ENCODE measurements at regions not wholly inside any gene's neighbourhood (a gene's known extent, or its start where the extent isn't known, plus 50 kb on each side); places are given as distances from the start of the nearest gene placed in this dataset.

DNA sequence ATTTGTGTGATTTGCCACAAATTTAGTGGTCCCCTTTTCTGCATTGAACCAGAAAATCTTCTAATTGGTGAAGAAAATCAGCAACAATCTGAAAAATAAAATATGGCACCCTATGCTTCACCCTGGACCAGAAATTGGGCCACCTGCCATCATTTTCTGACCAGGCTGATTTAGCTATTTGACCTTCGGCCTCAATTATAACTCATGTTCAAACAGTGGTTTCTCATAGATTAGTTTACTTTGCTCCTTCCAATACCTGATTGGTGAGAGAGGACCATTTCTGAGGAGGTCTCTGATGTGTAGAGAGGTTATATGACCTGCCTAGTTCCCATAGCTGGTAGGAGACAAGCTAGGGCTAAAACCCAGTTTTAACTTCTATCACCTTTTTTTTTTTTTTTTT, 59.0 kb downstream of the PTTG1 start:
- H3K4me1 Mint-ChIP-seq = peaks cover 67% of the 10 kb centered on the region
- no peak for ATAC-seq
- H3K27me3 Mint-ChIP-seq (ENCODE audit: low read depth) = no peaks in the 10 kb centered on the region
- POLR2A ChIA-PET = no interaction called here
- no peaks in the 10 kb centered on the region for H3K36me3 Mint-ChIP-seq
- H3K4me3 Mint-ChIP-seq = no peak overlapping the region
- DNase-seq (ENCODE audit: low spot score) = no peak
- CTCF ChIA-PET = no interaction called here
- H3K9me3 Mint-ChIP-seq = no peaks in the 10 kb centered on the region
- no peak for TF ChIP-seq MYBL2 (CRISPR knock-in tag; IDR thresholded peaks at IDR 0.05)
- no peak for TF ChIP-seq FOXK1 (CRISPR knock-in tag; IDR thresholded peaks at IDR 0.05)
- TF ChIP-seq, protein P1, sequence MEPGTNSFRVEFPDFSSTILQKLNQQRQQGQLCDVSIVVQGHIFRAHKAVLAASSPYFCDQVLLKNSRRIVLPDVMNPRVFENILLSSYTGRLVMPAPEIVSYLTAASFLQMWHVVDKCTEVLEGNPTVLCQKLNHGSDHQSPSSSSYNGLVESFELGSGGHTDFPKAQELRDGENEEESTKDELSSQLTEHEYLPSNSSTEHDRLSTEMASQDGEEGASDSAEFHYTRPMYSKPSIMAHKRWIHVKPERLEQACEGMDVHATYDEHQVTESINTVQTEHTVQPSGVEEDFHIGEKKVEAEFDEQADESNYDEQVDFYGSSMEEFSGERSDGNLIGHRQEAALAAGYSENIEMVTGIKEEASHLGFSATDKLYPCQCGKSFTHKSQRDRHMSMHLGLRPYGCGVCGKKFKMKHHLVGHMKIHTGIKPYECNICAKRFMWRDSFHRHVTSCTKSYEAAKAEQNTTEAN (CRISPR knock-in tag; IDR thresholded peaks at IDR 0.05) = no peak
- TF ChIP-seq, protein P2, sequence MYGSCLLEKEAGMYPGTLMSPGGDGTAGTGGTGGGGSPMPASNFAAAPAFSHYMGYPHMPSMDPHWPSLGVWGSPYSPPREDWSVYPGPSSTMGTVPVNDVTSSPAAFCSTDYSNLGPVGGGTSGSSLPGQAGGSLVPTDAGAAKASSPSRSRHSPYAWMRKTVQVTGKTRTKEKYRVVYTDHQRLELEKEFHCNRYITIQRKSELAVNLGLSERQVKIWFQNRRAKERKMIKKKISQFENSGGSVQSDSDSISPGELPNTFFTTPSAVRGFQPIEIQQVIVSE (CRISPR knock-in tag; IDR thresholded peaks at IDR 0.05; ENCODE audit: borderline replicate concordance) = no peak
- no peak for TF ChIP-seq ATF1 (CRISPR knock-in tag; IDR thresholded peaks at IDR 0.05)
- no peak for TF ChIP-seq ZMAT4 (CRISPR knock-in tag; IDR thresholded peaks at IDR 0.05)
- TF ChIP-seq MLX (CRISPR knock-in tag; IDR thresholded peaks at IDR 0.05) = no peak
- no peak for TF ChIP-seq PRDM15 (CRISPR knock-in tag; IDR thresholded peaks at IDR 0.05)
- no peak for TF ChIP-seq FOXP4 (CRISPR knock-in tag; IDR thresholded peaks at IDR 0.05)
- TF ChIP-seq ZNF423 (CRISPR knock-in tag; IDR thresholded peaks at IDR 0.05) = no peak
- TF ChIP-seq GTF2I (CRISPR knock-in tag; conservative IDR thresholded peaks at IDR 0.05) = no peak
- TF ChIP-seq, protein P3, sequence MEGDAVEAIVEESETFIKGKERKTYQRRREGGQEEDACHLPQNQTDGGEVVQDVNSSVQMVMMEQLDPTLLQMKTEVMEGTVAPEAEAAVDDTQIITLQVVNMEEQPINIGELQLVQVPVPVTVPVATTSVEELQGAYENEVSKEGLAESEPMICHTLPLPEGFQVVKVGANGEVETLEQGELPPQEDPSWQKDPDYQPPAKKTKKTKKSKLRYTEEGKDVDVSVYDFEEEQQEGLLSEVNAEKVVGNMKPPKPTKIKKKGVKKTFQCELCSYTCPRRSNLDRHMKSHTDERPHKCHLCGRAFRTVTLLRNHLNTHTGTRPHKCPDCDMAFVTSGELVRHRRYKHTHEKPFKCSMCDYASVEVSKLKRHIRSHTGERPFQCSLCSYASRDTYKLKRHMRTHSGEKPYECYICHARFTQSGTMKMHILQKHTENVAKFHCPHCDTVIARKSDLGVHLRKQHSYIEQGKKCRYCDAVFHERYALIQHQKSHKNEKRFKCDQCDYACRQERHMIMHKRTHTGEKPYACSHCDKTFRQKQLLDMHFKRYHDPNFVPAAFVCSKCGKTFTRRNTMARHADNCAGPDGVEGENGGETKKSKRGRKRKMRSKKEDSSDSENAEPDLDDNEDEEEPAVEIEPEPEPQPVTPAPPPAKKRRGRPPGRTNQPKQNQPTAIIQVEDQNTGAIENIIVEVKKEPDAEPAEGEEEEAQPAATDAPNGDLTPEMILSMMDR (IDR thresholded peaks at IDR 0.05) = no peak
- TF ChIP-seq NR2C2 (CRISPR knock-in tag; IDR thresholded peaks at IDR 0.05) = no peak
- TF ChIP-seq AR (CRISPR knock-in tag; IDR thresholded peaks at IDR 0.05) = no peak
- TF ChIP-seq CBFB (CRISPR knock-in tag; IDR thresholded peaks at IDR 0.05; ENCODE audit: low read depth) = no peak
- TF ChIP-seq RELA (CRISPR knock-in tag; IDR thresholded peaks at IDR 0.05; ENCODE audit: borderline replicate concordance) = no peak
- TF ChIP-seq, protein P4, sequence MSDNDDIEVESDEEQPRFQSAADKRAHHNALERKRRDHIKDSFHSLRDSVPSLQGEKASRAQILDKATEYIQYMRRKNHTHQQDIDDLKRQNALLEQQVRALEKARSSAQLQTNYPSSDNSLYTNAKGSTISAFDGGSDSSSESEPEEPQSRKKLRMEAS (CRISPR knock-in tag; IDR thresholded peaks at IDR 0.05) = no peak
- no peak for TF ChIP-seq ESRRA (CRISPR knock-in tag; IDR thresholded peaks at IDR 0.05; ENCODE audit: borderline replicate concordance)
- no peak overlapping the region for H3K27ac Mint-ChIP-seq
